ENCODE measurements at regions not wholly inside any gene's neighbourhood (a gene's known extent, or its start where the extent isn't known, plus 50 kb on each side); places are given as distances from the start of the nearest gene placed in this dataset.

GRCh38 chr18:78213361-78213994, 766.1 kb upstream of the SALL3 start:
- no peaks in the 10 kb centered on the region for H3K9me3 ChIP-seq (ENCODE audit: insufficient read depth, low read length)
- H3K9ac ChIP-seq (ENCODE audit: insufficient read length, low read depth): no peak overlapping the region
- H3K27me3 ChIP-seq (ENCODE audit: insufficient read depth, insufficient read length): no peaks in the 10 kb centered on the region
- H3K4me1 ChIP-seq (ENCODE audit: insufficient read depth, insufficient read length): peaks cover 3% of the 10 kb centered on the region
- TF ChIP-seq SUZ12 (IDR thresholded peaks at IDR 0.05; ENCODE audit: extremely low read depth, insufficient read depth, insufficient read length) (no peak), YY1 (IDR thresholded peaks at IDR 0.05; ENCODE audit: insufficient read depth, insufficient read length) (no peak), ZNF274 (IDR thresholded peaks at IDR 0.05; ENCODE audit: low read depth, low read length) (no peak)
- no peak overlapping the region for H3K4me3 ChIP-seq (ENCODE audit: insufficient read length, low read depth)
- no peaks in the 10 kb centered on the region for H3K36me3 ChIP-seq (ENCODE audit: insufficient read depth, insufficient read length, low read length)
- no peak for DNase-seq (ENCODE audit: low read depth, low spot score)

DNA sequence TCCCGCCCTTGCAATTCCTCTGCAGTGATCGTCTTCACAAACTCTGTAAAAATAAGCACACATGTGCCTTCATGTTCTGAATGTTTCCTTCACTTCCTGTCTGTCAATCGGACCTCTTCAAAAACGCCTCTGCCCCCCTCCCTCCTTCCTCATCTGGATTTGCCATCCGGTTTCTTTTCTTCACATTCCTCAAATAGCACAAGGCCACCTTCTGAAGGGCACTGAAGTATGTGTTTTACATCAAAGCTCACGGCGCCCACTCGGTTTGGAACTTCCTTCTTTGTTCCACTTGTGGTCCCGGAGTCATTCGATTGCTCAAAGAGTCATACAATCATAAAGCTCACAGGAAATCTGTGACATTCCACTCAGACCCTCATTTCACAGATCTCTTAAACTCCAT, 758.1 kb upstream of the SALL3 start:
- H3K36me3 ChIP-seq (ENCODE audit: insufficient read depth, insufficient read length, low read length): no peaks in the 10 kb centered on the region
- H3K4me1 ChIP-seq (ENCODE audit: insufficient read depth, insufficient read length): no peaks in the 10 kb centered on the region
- TF ChIP-seq ZNF274 (IDR thresholded peaks at IDR 0.05; ENCODE audit: low read depth, low read length) (no peak), SUZ12 (IDR thresholded peaks at IDR 0.05; ENCODE audit: extremely low read depth, insufficient read depth, insufficient read length) (no peak), YY1 (IDR thresholded peaks at IDR 0.05; ENCODE audit: insufficient read depth, insufficient read length) (no peak)
- no peak overlapping the region for H3K4me3 ChIP-seq (ENCODE audit: insufficient read length, low read depth)
- H3K9me3 ChIP-seq (ENCODE audit: insufficient read depth, low read length): no peaks in the 10 kb centered on the region
- H3K9ac ChIP-seq (ENCODE audit: insufficient read length, low read depth): no peak overlapping the region
- no peaks in the 10 kb centered on the region for H3K27me3 ChIP-seq (ENCODE audit: insufficient read depth, insufficient read length)
- DNase-seq (ENCODE audit: low read depth, low spot score): no peak

DNA sequence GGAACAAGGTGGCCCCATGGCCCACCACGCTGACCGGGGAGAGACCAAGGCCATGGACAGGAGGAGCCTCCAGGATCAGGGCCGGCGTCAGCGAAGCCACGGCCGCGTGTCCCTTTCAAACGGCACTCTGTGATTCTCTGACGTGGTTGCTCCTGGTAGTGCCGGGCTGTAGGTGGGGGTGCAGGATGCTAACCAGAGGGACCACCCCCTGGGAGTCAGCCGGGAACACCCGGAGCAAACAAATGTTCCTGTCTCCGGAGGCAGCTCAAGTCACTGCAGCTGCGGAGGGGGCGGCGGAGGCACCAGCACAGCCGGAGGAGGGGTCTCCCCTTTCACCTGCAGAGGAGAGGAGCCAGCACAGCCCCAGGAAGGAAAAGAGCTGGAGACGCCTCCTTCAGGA, 750.6 kb upstream of the SALL3 start:
- no peaks in the 10 kb centered on the region for H3K36me3 ChIP-seq (ENCODE audit: insufficient read depth, insufficient read length, low read length)
- no peak overlapping the region for H3K9ac ChIP-seq (ENCODE audit: insufficient read length, low read depth)
- no peaks in the 10 kb centered on the region for H3K4me1 ChIP-seq (ENCODE audit: insufficient read depth, insufficient read length)
- no peaks in the 10 kb centered on the region for H3K27me3 ChIP-seq (ENCODE audit: insufficient read depth, insufficient read length)
- no peak for DNase-seq (ENCODE audit: low read depth, low spot score)
- TF ChIP-seq ZNF274 (IDR thresholded peaks at IDR 0.05; ENCODE audit: low read depth, low read length) (no peak), SUZ12 (IDR thresholded peaks at IDR 0.05; ENCODE audit: extremely low read depth, insufficient read depth, insufficient read length) (no peak), YY1 (IDR thresholded peaks at IDR 0.05; ENCODE audit: insufficient read depth, insufficient read length) (no peak)
- peak overlapping the region; percentile 21 for H3K4me3 ChIP-seq (ENCODE audit: insufficient read length, low read depth)
- no peaks in the 10 kb centered on the region for H3K9me3 ChIP-seq (ENCODE audit: insufficient read depth, low read length)

DNA sequence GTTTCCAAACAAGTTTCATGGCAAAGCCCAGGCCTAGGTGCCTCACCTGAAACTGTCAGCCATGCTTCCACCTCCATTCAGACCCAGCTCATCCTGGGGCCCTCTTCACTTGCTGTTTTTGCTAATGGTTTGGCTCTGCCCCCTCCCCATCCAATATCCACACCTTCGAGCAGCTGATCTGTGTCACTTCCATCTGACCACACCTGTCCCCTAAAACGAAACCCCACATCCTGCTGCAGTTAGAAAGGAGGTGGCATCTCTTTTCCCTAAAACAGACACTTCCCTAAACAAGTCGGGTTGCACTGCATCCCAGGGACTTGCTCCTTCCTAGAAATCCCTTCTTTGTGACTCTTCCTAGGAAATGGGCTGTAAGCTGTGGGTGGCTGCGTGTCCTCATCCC, 748.7 kb upstream of the SALL3 start:
- no peaks in the 10 kb centered on the region for H3K9me3 ChIP-seq (ENCODE audit: insufficient read depth, low read length)
- H3K4me1 ChIP-seq (ENCODE audit: insufficient read depth, insufficient read length): no peaks in the 10 kb centered on the region
- H3K27me3 ChIP-seq (ENCODE audit: insufficient read depth, insufficient read length): no peaks in the 10 kb centered on the region
- no peak overlapping the region for H3K9ac ChIP-seq (ENCODE audit: insufficient read length, low read depth)
- no peaks in the 10 kb centered on the region for H3K36me3 ChIP-seq (ENCODE audit: insufficient read depth, insufficient read length, low read length)
- DNase-seq (ENCODE audit: low read depth, low spot score): no peak
- H3K4me3 ChIP-seq (ENCODE audit: insufficient read length, low read depth): no peak overlapping the region
- TF ChIP-seq YY1 (IDR thresholded peaks at IDR 0.05; ENCODE audit: insufficient read depth, insufficient read length) (no peak), ZNF274 (IDR thresholded peaks at IDR 0.05; ENCODE audit: low read depth, low read length) (no peak), SUZ12 (IDR thresholded peaks at IDR 0.05; ENCODE audit: extremely low read depth, insufficient read depth, insufficient read length) (no peak)

DNA sequence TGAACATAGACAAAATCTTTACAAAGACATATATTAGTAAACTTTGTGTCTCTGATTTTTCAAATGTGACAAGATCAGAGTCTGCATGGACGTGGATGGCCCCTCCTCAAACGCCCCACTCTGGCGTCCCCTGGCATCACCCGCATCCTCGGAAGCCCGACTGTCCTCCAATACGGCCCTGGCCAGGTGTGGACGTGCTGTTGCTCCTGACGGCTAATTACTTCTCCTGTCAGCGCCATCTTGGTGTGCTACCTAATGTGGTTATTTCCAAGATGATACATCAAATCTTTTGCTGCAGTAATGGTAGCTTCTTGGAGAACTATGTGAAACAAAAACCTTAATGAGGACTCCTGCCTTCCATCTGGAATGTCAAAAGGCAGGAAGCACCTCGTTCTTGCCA, 747.4 kb upstream of the SALL3 start:
- no peak for DNase-seq (ENCODE audit: low read depth, low spot score)
- Histone ChIP-seq H3K36me3 (ENCODE audit: insufficient read depth, insufficient read length, low read length) (no peaks in the 10 kb centered on the region), H3K4me3 (ENCODE audit: insufficient read length, low read depth) (no peak overlapping the region), H3K9me3 (ENCODE audit: insufficient read depth, low read length) (no peaks in the 10 kb centered on the region), H3K27me3 (ENCODE audit: insufficient read depth, insufficient read length) (no peaks in the 10 kb centered on the region), H3K9ac (ENCODE audit: insufficient read length, low read depth) (no peak overlapping the region), H3K4me1 (ENCODE audit: insufficient read depth, insufficient read length) (no peaks in the 10 kb centered on the region)
- TF ChIP-seq SUZ12 (IDR thresholded peaks at IDR 0.05; ENCODE audit: extremely low read depth, insufficient read depth, insufficient read length): no peak
- TF ChIP-seq YY1 (IDR thresholded peaks at IDR 0.05; ENCODE audit: insufficient read depth, insufficient read length): no peak
- no peak for TF ChIP-seq ZNF274 (IDR thresholded peaks at IDR 0.05; ENCODE audit: low read depth, low read length)

DNA sequence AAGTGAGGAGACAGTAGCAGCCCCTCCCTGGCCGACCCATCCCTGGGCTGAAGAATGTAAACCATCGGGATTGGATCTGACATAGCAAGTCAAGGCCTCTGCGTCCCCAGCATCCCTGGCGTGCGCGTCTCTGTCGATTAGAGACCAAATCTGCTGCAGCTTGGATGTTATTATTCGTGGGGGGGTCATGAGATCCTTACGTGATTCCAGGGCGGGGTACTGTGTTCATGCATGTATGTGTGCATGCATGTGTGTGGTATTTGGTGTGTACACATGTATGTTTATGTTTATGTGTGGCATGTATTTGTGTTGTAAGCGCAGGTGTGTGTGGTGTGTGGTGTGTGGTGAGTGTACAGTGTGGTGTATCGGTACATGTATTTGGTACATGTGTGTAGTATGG, 741.8 kb upstream of the SALL3 start:
- no peak overlapping the region for H3K9ac ChIP-seq (ENCODE audit: insufficient read length, low read depth)

DNA sequence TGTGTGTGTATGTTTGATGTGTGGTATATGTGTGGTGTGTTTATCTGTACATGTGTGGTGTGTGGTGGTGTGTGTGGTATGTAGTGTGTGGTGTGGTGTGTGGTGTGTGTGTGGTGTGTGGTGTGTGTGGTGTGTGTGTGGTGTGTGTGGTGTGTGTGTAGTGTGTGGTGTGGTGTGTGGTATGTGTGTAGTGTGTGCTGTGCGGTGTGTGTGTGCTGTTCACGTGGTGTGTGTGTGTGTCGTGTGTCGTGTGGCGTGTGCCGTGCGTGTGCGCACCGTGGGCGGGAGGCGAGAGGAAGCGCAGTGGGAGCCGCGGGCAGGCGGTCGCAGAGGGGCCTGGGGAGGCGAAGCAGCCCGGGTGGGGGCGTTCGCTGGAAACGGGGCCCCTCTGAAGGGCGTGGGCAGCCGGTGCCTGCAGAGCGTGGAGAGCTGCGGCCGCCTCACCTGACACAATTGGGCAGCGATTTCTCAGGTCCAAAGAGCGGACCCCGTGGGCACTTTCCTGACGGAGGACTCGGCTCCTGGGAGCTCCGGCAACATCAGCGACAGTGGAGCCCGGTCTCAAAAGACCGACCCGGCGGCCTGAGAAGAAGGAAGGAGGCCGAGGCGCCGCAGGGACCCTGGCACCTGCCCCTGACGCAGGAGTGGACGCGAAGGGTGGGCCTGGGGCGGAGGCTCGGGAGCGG, 741.1 kb upstream of the SALL3 start:
- Histone ChIP-seq H3K4me3 (ENCODE audit: insufficient read length, low read depth) (no peak overlapping the region), H3K27me3 (ENCODE audit: insufficient read depth, insufficient read length) (no peaks in the 10 kb centered on the region), H3K9me3 (ENCODE audit: insufficient read depth, low read length) (no peaks in the 10 kb centered on the region), H3K4me1 (ENCODE audit: insufficient read depth, insufficient read length) (peaks cover 7% of the 10 kb centered on the region), H3K36me3 (ENCODE audit: insufficient read depth, insufficient read length, low read length) (no peaks in the 10 kb centered on the region), H3K9ac (ENCODE audit: insufficient read length, low read depth) (no peak overlapping the region)
- TF ChIP-seq SUZ12 (IDR thresholded peaks at IDR 0.05; ENCODE audit: extremely low read depth, insufficient read depth, insufficient read length) (no peak), YY1 (IDR thresholded peaks at IDR 0.05; ENCODE audit: insufficient read depth, insufficient read length) (no peak), ZNF274 (IDR thresholded peaks at IDR 0.05; ENCODE audit: low read depth, low read length) (no peak)
- no peak for DNase-seq (ENCODE audit: low read depth, low spot score)

More for the DNA sequence above, 741.8 kb upstream of the SALL3 start:
- TF ChIP-seq ZNF274 (IDR thresholded peaks at IDR 0.05; ENCODE audit: low read depth, low read length) (no peak), YY1 (IDR thresholded peaks at IDR 0.05; ENCODE audit: insufficient read depth, insufficient read length) (no peak), SUZ12 (IDR thresholded peaks at IDR 0.05; ENCODE audit: extremely low read depth, insufficient read depth, insufficient read length) (no peak)
- Histone ChIP-seq H3K27me3 (ENCODE audit: insufficient read depth, insufficient read length) (no peaks in the 10 kb centered on the region), H3K4me1 (ENCODE audit: insufficient read depth, insufficient read length) (peaks cover 7% of the 10 kb centered on the region), H3K36me3 (ENCODE audit: insufficient read depth, insufficient read length, low read length) (no peaks in the 10 kb centered on the region), H3K4me3 (ENCODE audit: insufficient read length, low read depth) (no peak overlapping the region), H3K9me3 (ENCODE audit: insufficient read depth, low read length) (no peaks in the 10 kb centered on the region)
- DNase-seq (ENCODE audit: low read depth, low spot score): no peak
